HG02943 (cell line): ENCODE measurements at regions not wholly inside any gene's neighbourhood (a gene's known extent, or its start where the extent isn't known, plus 50 kb on each side); places are given as distances from the start of the nearest gene placed in this dataset.

Experiments
- ATAC-seq: cut with Tn5 transposase; IDR thresholded peaks from one replicate; pipeline ENCODE4 v1.9.1; 2021; ENCODE audit warnings: mild to moderate bottlenecking, low read depth, moderate library complexity; ENCODE audit not compliant: unreplicated experiment

DNA sequence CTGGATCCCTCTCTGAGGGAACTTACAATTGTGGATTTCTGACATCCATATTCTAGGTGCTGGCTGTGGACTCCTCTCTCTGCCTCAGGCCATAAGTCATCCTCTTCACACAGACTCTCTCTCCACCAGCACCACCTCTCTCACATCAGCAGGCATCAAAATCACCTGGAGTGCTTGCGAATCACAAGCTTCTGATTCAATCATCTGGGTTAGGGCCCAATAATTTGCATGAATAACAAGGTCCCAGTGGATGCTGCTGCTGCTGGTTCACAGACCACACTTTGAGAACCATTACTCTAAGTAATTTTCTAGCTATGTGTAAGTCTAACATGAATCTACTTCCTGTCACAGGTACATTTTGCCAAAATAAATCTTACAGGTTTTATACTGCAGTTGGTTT, 214.9 kb downstream of the DSEL start:
- ATAC-seq, result no peak

DNA sequence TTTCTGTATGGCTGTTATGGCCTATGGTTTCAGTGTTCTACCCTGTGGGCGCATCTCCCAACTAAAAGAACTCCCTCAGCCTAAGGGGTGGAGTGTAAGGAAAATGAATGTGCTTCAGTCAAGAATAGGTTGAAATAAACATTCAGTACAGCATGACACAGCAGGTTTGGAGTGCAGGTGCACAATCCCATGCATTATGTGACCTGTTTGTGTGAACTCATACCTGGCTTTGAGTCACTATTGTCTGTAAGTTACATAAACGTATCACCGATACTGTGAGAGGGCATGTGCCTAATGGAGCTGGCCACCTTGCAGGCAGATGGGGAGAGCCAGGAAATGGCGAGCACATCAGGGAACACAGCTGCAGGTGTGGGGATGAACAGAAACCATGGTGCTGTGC, 216.0 kb downstream of the DSEL start:
- ATAC-seq, result no peak

DNA sequence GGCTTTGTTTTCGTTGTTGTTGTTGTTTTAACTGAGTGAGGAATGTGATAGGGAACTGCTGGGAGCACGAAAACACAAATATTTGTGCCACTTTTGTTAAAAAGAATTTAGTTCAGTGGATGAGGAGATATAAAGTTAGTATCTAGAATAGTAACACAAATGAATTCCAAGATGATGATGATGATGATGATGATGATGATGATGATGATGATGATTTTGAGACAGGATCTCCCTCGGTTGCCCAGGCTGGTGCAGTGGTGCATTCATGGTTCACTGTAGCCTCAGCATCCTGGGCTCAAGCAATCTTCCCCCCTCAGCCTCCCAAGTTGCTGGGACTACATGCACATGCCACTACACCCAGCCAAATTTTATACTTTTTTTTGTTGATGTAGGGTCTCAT, 223.7 kb downstream of the DSEL start:
- no peak for ATAC-seq

DNA sequence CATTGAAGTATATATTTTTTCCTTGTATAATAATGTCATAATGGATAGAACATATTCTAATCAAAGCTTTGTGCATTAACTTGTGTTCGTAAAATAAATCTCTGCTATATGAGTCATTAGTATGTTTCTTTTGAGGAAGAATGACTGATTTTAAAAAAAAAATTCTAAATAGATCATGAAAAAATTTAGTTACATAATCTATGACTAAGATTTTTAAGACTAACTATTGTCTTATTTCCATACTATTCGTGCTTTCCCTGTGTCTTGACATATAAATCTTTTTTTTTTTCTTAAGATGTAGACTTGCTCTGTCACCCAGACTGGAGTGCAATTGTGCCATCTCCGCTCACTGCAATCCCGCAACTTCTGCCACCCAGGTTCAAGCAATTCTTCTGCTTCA, 226.1 kb downstream of the DSEL start:
- no peak for ATAC-seq

DNA sequence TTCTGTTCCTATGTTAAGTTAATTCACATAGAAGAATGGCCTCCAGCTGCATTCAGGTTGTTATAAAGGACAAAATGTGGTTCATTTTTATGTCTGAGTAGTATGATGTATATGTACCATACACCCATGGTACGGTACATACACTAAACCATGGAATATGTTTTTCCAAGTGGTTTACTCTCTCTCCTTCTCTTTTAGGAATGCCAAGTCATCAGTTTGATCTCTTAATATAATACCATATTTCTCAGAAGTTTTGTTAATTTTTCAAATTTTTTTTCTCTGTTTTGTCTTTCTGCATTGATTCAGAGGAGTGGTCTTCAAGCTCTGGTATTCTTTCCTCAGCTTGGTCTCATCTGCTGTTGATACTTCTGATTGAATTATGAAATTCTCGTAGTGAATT, 230.9 kb downstream of the DSEL start:
- ATAC-seq, result no peak

DNA sequence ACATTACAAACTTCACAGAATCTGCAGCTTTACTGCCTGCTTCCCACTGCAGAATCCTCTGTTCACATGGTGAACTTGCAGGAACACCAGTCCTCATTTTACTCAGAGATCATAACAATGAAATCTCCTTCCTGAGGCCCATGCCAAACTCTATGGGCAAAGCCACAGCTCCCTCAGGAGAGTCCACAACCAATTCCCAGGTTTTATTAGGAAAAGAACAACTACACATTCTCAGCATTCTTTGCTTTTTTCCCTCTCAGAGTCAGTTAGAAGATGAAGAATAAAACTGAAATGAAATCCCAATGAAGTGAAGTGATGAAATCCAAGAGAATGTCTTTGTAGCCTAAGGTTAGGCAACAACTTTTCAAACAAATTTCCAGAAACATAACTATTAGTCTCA, 233.7 kb downstream of the DSEL start:
- ATAC-seq, result no peak

DNA sequence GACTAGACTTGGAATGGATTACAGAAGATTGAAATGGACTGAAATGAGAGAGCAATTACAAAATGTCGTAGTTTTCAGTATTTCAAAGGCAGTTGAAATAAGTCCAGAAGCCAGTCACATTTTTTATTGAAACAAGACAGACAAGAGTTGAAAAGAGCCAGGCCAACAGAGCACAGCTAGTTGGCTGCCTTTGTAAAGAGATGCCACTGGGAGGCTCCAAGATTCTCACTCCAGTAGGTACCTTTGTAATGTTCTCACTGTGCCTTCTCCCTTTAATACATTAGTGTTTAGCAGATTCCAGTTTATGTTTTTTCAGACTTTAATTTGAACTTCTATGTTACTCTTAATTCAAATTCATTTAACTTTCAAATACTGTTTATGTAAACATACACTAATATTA, 234.8 kb downstream of the DSEL start:
- ATAC-seq, result no peak

DNA sequence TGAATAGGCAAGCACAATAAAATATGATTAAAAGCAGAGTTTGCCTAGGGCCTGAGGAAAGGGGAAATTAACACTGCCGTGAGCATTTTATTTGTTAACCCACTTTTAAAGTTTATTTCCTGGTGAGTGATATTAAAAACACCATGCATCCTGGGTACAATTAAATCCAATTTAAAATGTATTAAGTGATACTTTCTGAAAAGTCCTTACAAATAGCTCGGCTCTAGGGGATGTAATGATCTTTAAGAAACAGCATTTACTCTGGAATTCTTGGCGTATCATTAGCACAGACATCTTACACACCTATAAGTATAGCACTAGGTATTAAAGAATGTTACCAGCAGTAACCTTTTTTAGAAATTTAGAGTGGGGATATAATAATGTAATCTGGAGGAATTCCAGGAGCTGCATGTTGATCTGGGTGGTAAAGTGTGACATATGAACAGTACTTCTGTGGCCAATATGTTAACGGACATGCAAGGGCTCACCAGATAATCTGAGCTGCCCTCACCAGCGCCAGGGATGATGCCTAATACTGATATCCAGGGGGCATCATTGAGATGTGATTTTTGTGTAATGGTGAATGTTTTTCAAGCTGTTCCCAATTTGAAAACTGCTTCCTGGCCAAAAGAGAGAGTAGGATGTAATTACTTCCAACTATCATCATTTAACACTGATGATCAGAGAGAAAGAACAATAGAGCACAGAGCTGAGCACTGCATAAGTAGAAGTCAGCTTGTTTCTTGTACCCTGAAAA, 235.9 kb downstream of the DSEL start:
- ATAC-seq, result no peak

DNA sequence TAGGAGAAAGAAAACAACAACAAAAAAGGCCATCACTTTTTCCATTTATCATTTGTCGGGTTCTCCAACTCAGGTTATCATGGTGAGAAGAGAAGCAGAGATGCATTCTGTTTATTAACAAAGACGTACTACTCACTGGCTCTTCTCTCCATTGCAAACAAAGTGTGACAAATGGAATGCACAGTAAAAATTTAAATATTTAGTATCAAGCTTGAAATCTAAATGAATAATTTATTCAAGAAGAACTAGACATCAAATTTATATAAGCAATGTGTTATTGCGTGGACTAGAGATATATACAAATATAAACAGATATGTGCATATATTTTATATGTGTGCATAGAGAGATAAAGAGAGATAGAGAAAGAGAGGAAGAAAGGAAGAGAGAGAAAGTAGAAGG, 236.5 kb downstream of the DSEL start:
- no peak for ATAC-seq

DNA sequence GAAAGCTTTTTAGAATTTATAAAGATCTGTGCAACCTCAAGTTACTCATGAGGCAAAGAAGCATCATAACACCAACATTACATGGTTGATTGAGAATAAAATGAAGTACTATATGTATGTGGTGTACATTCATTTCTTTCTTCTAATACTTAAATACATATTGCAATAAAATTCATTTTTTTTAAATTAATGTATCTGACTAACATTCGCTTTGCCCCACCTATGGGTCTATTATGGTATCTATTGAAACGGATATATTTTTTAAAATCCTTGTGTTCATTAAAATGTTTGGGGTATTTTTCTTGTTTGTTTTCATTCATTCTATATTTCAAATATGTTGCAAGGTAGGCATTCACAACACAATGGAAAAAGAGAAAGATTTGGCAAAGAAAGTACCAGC, 237.5 kb downstream of the DSEL start:
- ATAC-seq, result no peak

DNA sequence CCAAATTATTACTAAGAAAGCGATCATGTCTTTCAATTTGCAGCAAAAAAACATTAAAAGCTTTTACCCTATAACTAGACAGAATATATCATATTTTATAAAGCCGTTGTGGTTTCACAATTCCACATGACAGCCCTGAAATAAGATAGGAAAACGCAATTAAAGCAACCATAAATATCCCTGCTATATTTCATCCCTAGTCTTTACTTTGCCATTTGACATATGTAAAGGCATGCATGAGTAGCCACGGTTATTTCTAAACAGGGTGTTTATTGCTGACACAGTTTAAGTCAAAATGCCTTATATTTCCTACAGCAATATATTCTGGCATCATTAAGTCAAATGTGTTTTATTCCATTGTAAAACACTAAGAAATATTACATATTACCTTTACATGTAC, 239.9 kb downstream of the DSEL start:
- no peak for ATAC-seq

DNA sequence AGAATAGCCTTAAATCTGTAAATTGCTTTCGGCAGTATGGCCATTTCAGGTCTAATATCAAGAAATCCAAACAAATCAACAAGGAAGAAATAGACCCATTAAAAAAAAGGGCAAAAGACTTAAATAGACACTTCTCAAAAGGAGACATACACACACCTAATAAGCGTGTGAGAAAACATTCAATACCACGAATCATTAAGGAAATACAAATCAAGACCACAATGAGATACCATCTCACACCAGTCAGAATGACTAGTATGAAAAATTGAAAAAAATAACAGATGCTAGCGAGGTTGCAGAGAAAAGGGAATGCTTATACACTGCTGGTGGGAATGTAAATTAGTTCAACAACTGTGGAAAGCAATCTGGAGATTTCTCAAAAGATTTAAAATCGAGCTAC, 243.2 kb downstream of the DSEL start:
- ATAC-seq, result no peak

DNA sequence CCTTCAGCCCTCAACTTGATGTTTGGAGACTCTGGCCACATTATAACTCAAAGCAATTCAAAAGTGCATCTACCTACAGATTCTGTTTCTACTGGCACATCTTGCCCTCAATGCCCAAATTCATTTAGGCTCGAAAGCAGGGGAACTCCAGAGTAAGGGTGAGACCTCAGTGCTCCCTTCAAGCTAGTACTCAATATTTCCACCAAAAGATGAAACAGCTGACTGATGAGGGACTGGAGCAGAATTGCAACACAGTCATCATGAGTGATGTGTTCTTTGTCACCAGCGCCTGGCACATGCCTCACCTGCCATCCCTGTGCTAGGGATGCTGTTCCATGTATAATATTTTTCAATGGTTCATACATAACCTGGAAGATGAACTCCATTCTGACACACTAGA, 247.3 kb downstream of the DSEL start:
- ATAC-seq, result no peak

DNA sequence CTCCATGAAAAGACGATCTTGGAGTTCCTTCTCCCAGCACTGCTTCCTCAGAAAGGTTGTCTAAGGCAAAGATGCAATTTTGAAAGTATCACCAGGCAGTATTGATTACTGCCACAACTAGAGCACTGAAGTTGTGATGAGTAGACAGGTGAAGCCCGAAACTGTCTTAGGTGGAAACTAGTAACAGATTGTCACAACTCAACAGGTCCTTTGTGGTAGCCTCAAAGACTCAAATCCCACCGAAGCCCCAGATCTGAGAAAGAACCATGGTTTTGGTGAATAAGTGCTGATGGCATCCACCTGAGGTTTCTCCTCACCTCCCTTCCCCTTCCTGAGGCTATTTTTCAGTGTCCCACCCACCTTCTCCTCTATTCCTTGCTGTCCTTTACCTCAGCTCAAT, 248.0 kb downstream of the DSEL start:
- no peak for ATAC-seq

DNA sequence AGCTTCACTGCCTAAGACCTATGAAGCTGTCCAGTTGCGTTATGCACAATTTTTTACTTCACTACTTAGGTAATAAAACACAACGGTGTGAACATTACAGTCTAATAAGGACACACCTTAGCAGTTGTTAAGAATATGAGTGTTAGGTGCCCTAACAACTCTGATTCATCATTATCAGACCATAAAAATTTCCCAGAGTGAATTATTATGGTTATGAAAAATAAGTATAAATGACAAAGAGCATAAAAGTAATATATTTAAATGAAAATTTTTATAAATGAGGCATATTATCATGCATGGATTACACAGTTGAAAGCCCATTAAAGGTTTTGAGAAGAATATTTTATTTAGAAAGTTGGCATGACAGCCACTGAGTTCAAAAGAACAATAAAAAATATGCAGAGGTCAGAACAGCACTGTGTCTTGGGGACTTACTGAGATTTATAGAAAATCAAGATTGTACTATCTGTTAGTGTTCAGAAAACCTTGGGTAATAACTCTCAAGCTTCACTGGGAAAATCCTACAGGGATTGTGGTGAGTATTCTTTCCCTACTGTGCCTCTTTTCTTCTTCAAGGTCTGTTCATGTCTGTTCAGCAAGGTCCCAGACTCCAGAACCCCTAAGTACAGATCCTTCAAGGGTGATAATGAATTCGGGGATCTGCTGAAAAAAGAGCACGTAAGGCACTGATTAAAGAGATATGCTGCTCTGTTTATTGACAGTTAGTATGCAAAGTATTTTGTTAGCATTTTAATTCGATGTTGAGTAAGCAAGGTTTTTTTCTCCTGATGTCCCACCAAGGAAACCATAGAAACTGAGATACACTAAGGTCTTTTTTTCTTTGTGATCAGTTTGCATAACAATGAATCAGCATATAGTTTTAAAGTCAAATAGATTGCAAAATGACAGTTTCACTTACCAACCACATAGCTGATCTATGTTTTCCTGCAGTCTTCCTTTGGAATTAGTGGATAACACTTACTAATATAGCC, 250.0 kb downstream of the DSEL start:
- no peak for ATAC-seq

DNA sequence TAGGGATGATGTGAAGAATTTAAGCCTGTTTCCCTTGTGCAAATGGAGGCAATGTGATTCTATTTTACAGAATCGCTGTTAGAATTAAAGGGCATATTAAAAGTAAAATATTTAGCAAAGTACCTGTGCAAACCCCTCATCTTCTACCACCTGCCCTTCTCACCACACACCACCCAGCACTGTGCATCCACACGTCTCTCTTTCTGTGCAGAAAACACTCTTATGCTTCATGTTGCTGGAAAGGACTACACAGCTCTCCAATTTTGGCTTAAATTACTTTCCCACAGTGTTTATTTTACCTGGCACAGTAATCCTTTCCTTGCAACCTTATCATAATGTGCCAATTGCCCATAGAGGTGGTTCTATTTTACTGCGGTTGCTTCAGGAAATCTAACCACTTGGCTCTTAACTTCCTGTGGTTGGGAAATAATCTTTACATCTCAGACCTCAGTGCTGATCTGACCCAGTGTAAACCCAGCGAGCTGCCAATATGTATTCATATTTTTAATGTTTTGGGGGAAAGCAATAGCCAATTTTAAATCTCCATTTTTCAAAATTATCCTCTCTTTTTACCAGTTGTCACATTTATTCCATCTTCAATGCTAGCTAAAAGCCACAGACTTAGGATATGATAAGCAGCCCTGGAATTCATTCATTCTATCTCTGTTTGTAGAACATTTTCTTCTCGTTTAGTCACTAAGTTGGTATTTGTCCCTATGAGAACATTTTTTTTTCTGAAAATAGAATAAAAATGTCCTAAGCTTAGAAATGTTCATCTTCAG, 250.9 kb downstream of the DSEL start:
- no peak for ATAC-seq

DNA sequence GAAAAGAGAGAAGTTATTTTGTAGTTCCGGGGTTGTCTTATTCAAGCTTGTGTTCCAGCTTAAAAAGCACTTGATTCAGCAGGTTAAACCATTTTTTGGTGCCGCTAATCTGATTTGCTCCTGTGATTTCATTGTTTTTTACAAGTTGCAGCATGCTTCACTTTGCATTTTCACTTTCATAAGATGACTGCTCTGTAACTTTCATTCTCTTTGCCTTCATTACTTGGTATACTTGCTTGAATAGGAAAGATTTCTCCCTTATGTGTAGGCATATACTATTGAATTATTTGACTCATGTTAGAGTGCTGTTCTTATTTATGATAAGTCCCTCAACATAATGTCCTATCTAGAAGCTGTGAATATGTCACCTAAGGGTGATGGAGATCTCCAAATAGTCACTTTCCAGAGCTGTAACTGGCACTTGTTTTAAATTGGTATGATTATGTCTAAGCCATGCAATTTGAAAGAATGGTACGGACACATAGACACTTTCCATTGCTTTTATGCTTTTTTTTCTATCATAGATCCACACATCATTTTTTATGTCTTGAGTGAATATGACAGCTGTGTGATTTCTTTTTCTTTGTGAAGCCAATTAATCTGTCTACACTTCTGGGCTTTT, 254.5 kb downstream of the DSEL start:
- no peak for ATAC-seq

DNA sequence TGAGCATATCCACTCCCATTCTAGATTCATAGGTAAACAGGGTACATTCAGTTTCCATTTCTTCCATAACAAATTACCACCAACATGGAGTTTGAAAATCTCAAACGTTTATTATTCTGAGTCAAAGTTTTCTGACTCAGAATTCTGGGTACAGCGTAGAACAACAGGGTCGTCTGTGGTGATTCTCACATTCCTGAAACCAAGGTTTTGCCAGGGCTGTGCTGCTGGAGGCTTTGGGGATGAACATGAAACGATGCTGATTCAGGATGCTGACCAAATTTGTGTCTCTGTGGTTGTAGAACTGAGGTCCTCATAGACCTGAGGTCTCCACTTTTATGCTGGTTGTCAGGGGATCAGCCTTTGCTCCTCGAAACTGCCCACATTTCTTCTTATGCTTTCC, 255.7 kb downstream of the DSEL start:
- no peak for ATAC-seq

DNA sequence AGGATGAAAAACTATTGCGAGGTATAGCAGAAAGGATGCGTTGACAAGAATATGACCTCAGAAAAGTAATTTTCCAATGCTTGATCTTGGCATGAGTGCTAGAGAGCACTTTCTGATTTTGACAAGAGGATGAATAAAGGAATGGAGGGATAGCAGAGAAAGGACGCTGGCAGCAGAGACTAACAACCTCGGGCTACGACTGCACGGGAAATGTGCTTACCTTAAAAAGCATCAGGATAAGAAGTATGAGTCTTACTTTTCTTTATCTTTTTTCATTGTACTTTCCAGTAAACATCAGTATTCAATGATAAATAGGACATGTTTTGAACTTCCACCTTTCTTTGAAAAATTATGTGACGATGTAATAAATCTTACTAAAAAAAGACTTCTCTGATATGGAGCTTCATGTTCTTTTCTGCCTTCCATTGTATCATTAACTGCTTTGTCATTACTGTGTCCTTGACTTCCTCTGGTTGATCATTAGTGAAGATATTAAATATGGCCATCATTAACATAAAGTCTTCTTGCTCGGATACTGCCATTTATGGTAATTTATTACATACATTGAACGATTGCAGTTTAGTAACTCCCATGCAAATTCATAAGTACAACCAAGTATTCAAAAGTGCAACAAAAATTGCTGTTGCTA, 265.6 kb downstream of the DSEL start:
- ATAC-seq, result no peak
